Central memory CD8-positive, alpha-beta T cell (primary cell): ENCODE measurements at regions not wholly inside any gene's neighbourhood (a gene's known extent, or its start where the extent isn't known, plus 50 kb on each side); places are given as distances from the start of the nearest gene placed in this dataset.

Source experiments
- ATAC-seq: fragments of 150-1000 bp; cut with Tn5 transposase; replicated peaks from 2 replicates; pipeline ENCODE4 v1.10.0; 2022; ENCODE audit warnings: mild to moderate bottlenecking, moderate FRiP score, moderate number of reproducible peaks; ENCODE audit not compliant: poor library complexity, severe bottlenecking; ENCODE audit errors: extremely low read depth
- DNase-seq, 2 donors: peaks; one replicate each; pipeline ENCODE4 v3.0.0; 2021; ENCODE audit warnings: low spot score in 2 of 2
- H3K27ac Mint-ChIP-seq: one replicate; pipeline ENCODE4 v1.8.0; 2022; ENCODE audit warnings: low read depth, mild to moderate bottlenecking, moderate library complexity, mixed read lengths
- H3K27me3 Mint-ChIP-seq: one replicate; pipeline ENCODE4 v1.8.0; 2022; ENCODE audit warnings: mixed read lengths
- H3K36me3 Mint-ChIP-seq: one replicate; pipeline ENCODE4 v1.8.0; 2022; ENCODE audit warnings: mild to moderate bottlenecking, moderate library complexity, mixed read lengths; ENCODE audit not compliant: insufficient read depth
- H3K4me1 Mint-ChIP-seq: one replicate; pipeline ENCODE4 v1.8.0; 2022; ENCODE audit warnings: mixed read lengths
- H3K4me3 Mint-ChIP-seq: one replicate; pipeline ENCODE4 v1.8.0; 2022; ENCODE audit warnings: mild to moderate bottlenecking, moderate library complexity, mixed read lengths
- H3K9me3 Mint-ChIP-seq: one replicate; pipeline ENCODE4 v1.8.0; 2022; ENCODE audit warnings: mixed read lengths

DNA sequence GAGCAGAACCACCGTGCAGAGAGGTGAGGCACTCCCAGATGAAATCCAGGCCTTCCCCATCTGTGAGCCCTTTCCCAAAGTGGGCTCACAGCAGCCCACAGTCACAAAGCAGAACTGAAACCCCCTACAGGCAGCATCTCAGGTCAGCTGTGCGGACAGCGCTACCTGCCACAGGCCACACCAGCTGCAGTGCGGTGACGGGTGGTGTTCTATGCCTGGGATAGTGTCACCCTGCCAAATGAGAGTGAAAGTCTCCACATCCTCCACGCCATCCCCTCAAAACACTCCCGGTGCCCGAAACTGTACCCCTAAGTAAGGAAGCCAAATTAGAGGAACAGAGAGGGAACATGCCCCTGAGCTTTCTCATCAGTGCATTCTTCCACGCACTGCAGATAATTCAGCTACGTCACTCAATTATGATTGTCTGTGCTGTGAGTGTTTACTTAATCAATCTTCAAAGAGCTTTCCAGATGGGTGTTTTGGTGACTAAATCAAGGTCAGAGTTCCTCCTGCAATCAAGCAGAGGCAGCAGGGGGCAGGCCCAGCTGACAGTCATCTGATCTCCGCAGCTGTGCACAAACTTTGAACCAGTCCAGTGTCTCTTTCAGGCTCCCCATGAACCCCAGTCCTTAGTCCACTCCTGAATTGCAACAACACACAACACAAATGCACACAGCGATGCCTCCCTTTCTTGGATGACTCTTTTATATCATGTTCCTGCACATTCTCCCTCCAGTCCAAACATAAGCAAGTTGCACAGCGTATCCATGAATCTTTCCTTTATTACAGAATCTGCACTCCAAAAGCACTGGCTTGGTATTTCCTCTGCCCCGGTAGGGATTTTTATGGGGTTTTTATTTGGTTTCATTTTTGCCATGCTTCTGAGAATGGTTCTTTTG, 150.0 kb downstream of the TOMM20 start:
- Mint-ChIP-seq H3K27me3 (no peaks in the 10 kb centered on the region), H3K36me3 (peaks cover 12% of the 10 kb centered on the region), H3K4me1 (peaks cover 45% of the 10 kb centered on the region), H3K27ac (peak overlapping the region; percentile 88), H3K4me3 (peak overlapping the region; percentile 75), H3K9me3 (no peaks in the 10 kb centered on the region)
- DNase-seq (peak in 1 of 2 donors; percentile 29), ATAC-seq (peak; percentile 73)

DNA sequence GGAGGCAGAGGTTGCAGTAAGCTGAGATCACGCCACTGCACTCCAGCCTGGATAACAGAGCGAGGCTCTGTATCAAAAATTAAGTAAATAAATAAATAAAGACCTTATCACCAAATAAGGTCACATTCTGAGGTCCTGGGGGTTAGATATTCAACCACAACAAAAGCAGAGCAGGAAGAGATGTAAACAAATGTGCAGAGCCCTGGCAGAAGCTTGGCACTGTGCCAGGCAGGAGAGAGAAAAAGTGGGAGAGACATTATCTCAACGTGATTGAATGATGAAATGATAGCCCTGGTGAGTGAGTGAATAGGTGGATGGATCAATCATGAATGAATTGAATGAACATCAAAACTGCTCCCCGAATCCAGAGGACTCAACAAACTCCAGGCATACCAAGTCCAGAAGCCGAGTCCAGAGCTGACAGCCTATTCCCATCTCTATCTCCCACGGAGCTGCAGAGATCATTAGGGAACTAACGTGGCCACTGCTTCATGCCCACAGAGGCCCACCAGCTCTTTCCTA, 150.7 kb downstream of the TOMM20 start:
- no peaks in the 10 kb centered on the region for H3K9me3 Mint-ChIP-seq
- no peak for DNase-seq
- peaks cover 12% of the 10 kb centered on the region for H3K36me3 Mint-ChIP-seq
- H3K27me3 Mint-ChIP-seq = no peaks in the 10 kb centered on the region
- no peak for ATAC-seq
- peak overlapping the region; percentile 88 for H3K27ac Mint-ChIP-seq
- H3K4me3 Mint-ChIP-seq = peak overlapping the region; percentile 75
- H3K4me1 Mint-ChIP-seq = peaks cover 45% of the 10 kb centered on the region

DNA sequence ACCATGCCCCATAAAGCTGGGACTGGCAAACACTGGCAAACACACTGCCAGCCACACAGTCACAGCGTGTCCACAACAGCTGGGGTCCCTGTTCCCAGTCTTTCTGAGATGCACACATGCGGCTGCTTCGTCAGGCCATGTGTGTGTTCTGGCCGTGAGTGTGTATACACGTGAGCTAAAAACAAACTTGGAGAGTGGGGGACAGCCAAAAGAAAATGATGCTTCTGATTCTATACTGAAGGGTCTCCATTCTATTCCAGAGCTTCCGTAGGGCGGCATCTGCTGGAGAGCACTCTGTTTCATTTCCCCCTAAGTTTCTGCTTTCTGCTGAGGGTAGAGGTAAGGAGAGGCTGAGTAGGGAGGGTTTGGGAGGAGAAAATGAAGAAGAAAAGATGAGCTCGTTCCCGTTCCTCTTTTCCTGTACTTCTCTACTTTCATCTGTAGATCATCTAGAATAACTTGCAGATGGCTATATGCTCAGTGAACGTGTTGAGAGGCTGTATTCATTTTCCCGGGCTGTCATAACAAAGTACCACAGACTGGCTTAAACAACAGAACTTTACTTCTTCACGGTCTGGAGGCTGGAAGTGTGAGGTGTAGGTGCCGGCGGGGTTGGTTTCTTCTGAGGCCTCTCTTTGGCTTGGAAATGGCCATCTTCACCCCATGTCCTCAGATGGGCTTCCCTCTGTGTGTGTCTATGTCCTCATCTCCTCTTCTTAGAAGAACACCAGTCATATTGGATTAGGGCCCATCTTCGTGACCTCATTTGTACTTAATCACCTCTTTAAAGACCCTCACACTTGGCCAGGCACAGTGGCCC, 151.6 kb downstream of the TOMM20 start:
- Mint-ChIP-seq H3K36me3 (peaks cover 14% of the 10 kb centered on the region), H3K9me3 (no peaks in the 10 kb centered on the region), H3K4me1 (peaks cover 52% of the 10 kb centered on the region), H3K27ac (peak overlapping the region; percentile 88), H3K4me3 (no peak overlapping the region), H3K27me3 (no peaks in the 10 kb centered on the region)
- no peak for DNase-seq
- no peak for ATAC-seq

DNA sequence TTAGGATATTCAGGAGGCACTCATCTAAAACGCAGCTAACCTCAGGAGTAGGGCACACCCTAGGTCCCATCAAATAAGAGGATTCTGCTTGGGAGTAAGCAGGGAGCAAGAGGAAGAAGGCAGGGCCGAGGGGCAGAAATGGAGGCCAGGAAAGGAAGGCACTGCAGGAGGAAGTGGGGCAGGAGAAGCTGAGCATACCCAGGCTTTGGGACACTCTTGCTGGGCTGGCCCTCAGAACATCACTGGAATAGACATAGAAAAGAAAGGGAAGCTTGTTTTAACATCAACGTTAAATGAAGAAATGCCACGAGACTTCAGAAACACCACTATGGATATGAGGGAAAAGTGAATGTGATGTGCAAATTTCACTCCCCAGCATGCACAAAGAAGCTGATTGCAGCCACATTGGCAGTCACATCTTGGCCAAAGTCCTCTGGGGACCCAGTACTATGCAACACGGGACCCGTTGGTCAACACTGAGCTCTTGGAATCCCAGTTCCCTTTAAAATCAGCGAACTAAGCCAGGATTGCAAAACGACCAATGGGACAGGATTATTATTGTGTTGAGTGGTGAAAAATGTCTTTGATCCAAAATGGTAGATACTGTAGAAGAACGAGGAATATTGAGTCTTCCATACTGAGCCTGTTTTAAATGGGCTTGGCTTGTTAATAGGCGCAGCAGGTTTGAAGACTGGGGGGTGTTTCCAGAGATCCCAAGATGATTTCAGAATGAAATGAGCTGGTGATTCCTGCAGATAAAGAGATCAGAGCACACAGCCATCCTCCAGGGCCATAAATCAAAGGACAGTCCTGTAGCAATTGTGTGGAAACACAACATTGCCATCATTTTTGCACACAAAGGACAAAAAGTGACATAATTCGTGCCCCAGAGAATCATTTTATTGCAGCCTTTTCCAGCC, 152.4 kb downstream of the TOMM20 start:
- DNase-seq (no peak), ATAC-seq (no peak)
- peaks cover 18% of the 10 kb centered on the region for H3K36me3 Mint-ChIP-seq
- no peak overlapping the region for H3K4me3 Mint-ChIP-seq
- peaks cover 59% of the 10 kb centered on the region for H3K4me1 Mint-ChIP-seq
- H3K27me3 Mint-ChIP-seq = no peaks in the 10 kb centered on the region
- no peaks in the 10 kb centered on the region for H3K9me3 Mint-ChIP-seq
- no peak overlapping the region for H3K27ac Mint-ChIP-seq

DNA sequence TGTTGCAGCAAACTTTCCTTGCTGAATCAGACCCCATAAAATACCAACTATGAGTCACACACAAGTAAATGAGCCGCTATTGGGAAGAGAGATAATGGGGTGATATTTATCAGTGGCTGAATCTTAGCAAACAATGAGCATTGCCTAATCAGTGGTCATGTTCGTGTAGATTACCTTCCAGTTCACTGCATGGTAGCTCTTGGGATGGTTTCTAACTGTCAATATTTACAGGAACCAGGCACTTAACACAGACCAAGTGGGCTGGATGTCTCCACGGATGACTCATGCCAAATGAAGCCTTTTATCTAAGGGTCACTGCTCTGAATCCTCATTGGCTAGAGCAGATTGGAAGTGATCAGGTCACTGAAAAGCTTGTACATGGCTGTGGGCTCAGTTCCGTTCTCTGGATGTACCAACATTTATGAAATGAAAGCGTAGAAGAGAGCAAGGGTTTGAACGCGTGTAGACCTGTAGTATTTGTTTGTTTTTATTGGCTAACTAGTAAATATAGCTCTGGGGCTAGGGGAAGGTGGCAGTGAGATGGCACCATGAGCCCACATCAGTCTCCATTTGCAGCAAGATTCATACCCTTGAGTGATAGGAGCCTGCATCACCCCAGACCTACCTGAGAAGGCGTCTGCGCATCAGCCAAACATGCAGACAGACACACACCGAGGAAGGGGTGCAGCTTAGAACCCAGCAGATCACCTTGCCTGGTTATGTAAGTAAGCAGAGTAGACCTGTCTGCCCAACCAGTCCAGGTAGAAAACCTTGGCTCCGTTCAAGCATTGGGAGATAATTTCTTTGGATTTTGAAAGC, 153.3 kb downstream of the TOMM20 start:
- DNase-seq (no peak), ATAC-seq (no peak)
- peaks cover 18% of the 10 kb centered on the region for H3K36me3 Mint-ChIP-seq
- H3K4me1 Mint-ChIP-seq = peaks cover 59% of the 10 kb centered on the region
- no peak overlapping the region for H3K27ac Mint-ChIP-seq
- no peak overlapping the region for H3K4me3 Mint-ChIP-seq
- no peaks in the 10 kb centered on the region for H3K9me3 Mint-ChIP-seq
- no peaks in the 10 kb centered on the region for H3K27me3 Mint-ChIP-seq

DNA sequence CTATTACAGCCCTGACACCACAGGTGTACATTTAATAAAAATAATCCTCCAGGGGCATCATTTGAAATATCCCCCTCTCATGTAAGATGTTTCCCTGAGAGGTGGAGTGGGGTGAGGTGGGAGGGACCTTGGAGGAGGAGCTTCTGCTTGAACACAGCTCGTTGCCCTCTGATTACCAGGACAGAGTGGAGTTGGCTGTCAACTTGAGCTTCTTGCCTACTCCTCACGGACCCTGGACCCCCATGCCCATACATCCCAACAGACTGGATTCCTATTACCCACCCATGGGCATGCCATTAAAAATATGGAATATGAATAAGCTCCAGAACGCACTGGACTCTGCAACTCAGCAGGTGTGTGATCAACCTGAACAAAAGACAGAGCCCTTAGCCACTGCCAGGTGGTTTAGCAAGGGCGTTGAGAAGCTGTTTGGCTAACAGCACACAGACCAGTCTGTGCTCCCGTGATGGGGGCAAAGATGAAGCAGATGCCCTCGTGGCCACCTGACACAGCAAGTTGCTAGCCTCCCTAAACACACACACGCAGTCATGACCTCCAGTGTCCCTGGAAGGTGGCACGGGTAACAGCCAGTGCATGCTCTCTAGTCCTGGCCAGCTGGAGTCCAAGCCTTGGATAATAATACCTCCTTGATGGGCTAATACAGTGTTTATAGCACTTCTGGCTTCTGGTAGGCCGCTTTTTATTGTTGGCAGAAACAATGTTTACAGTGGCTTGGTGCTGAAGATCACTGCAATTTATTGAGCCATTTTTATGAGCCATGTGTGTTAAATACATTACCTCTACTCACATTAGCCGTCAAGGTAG, 155.0 kb downstream of the TOMM20 start:
- Mint-ChIP-seq H3K27me3 (peaks cover 8% of the 10 kb centered on the region), H3K9me3 (no peaks in the 10 kb centered on the region), H3K4me3 (no peak overlapping the region), H3K4me1 (peaks cover 52% of the 10 kb centered on the region), H3K36me3 (peaks cover 12% of the 10 kb centered on the region), H3K27ac (peak overlapping the region; percentile 56)
- no peak for DNase-seq
- ATAC-seq = no peak

DNA sequence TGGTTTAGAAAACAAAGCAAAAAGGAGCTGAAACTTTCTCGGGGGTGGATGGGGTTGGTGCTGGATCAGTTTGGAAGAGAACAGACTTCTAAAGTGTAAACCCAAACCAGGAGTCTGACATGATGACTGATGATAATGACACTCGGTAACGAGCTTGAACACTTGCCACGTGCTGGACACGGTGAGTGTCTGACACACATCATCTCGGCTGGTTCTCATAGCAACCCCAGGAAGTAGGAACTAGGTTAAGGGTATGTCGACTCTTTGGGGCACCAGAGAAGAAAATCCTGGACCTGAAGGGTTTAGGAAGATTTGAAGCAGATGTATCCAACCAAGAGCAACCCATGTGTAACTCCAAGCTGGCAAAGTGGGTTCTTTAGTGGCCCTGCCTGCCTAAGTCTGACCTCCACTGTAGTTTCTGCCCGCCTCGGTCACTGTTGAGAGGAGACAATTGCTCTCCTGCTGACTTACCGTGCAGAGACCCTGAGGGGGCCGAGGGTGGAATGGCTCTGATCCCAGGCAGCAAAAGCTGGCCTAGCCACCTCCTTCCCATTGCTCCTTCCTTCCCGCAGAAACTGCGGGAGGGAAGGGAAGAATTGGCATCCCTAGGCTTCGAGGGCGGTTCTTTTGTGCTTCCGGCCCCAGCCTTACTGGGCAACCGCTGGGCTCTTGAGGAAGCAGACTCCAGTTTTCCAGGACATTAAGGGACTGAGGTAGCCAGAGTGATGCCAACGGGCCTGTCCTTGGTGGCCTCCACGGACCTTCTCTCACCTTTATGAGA, 156.0 kb downstream of the TOMM20 start:
- peaks cover 7% of the 10 kb centered on the region for H3K36me3 Mint-ChIP-seq
- ATAC-seq (peak; percentile 82), DNase-seq (peak in 1 of 2 donors; percentile 35)
- peaks cover 44% of the 10 kb centered on the region for H3K4me1 Mint-ChIP-seq
- H3K27ac Mint-ChIP-seq = peak overlapping the region; percentile 56
- peak overlapping the region; percentile 60 for H3K4me3 Mint-ChIP-seq
- no peaks in the 10 kb centered on the region for H3K9me3 Mint-ChIP-seq
- H3K27me3 Mint-ChIP-seq = peaks cover 8% of the 10 kb centered on the region

DNA sequence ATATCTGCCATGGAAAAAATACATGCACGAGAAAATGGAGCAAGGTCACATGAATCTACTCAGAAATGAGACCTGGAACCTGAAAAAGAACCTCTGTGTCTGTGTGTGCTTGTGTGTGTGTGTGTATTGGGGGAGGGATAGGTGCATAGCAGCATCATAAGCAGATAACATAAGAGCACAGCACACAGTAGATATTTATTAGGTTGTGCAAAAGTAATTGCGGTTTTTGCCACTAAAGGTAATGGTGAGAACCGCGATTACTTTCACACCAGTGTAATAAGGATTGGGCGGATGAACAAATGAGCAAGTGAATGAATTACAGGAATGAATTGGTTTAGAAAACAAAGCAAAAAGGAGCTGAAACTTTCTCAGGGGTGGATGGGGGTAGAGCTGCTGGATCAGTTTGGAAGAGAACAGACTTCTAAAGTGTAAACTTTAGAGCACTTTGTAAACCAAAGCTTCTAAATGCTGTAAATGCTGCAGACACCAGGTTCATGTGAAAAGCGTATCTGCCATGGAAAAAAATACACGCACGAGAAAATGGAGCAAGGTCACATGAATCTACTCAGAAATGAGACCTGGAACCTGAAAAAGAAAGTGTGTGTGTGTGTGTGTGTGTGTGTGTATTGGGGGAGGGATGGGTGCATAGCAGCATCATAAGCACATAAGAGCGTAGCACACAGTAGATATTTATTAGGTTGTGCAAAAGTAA, 156.9 kb downstream of the TOMM20 start:
- DNase-seq = no peak
- peak; percentile 47 for ATAC-seq
- Mint-ChIP-seq H3K4me1 (peaks cover 37% of the 10 kb centered on the region), H3K4me3 (peak overlapping the region; percentile 60), H3K27me3 (peaks cover 8% of the 10 kb centered on the region), H3K9me3 (no peaks in the 10 kb centered on the region), H3K36me3 (peaks cover 7% of the 10 kb centered on the region), H3K27ac (peak overlapping the region; percentile 56)

DNA sequence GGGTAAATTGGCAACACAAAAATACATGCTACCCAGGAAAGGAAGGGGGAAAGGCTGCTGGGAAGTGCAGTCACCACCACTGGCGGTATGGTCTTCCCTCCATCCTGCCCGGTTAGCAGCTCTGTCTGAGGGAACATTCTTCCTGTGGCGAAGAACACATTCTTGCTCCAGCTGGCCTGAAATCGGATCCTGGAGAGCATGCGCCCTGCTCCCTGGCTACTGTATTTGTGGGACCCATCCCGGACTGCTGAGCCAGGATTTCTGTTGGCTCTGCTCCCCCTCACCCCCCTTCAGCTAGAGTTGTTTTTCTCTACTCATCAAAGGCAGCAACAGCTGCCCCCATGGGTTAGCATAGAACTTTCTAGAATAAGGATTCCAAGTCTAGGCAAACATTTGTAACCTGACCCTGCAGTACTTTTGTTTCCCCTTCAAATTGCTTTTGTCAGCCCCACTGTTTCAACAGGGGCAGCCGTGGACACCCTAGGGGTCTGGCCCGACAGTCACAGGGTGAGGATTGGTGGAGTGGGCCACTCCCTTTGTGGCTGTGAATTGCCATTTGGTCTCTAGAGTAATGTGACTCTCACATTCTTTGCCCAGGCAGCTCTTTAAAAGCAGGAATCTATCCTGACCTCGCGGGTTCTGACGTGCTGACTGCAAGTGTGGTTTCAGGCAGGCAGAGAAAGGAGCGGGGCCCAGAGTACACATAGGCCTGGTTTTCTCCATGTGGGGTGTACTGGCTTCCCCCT, 157.7 kb downstream of the TOMM20 start:
- H3K36me3 Mint-ChIP-seq = peaks cover 7% of the 10 kb centered on the region
- H3K27ac Mint-ChIP-seq = peak overlapping the region; percentile 56
- DNase-seq = no peak
- H3K4me3 Mint-ChIP-seq = peak overlapping the region; percentile 60
- H3K4me1 Mint-ChIP-seq = peaks cover 37% of the 10 kb centered on the region
- peaks cover 8% of the 10 kb centered on the region for H3K27me3 Mint-ChIP-seq
- H3K9me3 Mint-ChIP-seq = no peaks in the 10 kb centered on the region
- ATAC-seq = peak; percentile 17
